ENCODE measurements at regions not wholly inside any gene's neighbourhood (a gene's known extent, or its start where the extent isn't known, plus 50 kb on each side); places are given as distances from the start of the nearest gene placed in this dataset.

- no peak for DNase-seq (ENCODE audit: low spot score in 2 of 2, unreplicated experiment in 2 of 2)
- peaks cover 7% of the 10 kb centered on the region for H3K27me3 Mint-ChIP-seq (ENCODE audit: low read depth)
- no peak for TF ChIP-seq CTCF (IDR thresholded peaks at IDR 0.05; ENCODE audit: unreplicated experiment)
- H3K4me1 Mint-ChIP-seq = no peaks in the 10 kb centered on the region
- H3K27ac Mint-ChIP-seq = no peak overlapping the region
- no peaks in the 10 kb centered on the region for H3K9me3 Mint-ChIP-seq
- H3K36me3 Mint-ChIP-seq = no peaks in the 10 kb centered on the region
- no peak overlapping the region for H3K4me3 Mint-ChIP-seq
Observed at GRCh38 chr21:25409978-25410377, 197.3 kb downstream of the MRPL39 start.

GRCh38 chr21:25408666-25409065, 198.6 kb downstream of the MRPL39 start:
- TF ChIP-seq CTCF (IDR thresholded peaks at IDR 0.05; ENCODE audit: unreplicated experiment) = no peak
- Mint-ChIP-seq H3K36me3 (no peaks in the 10 kb centered on the region), H3K4me3 (no peak overlapping the region)

GRCh38 chr21:25406887-25407579, 200.2 kb downstream of the MRPL39 start:
- Mint-ChIP-seq H3K9me3 (peaks cover 4% of the 10 kb centered on the region), H3K27me3 (ENCODE audit: low read depth) (peaks cover 3% of the 10 kb centered on the region), H3K36me3 (no peaks in the 10 kb centered on the region), H3K4me3 (no peak overlapping the region), H3K4me1 (no peaks in the 10 kb centered on the region), H3K27ac (no peak overlapping the region)
- TF ChIP-seq CTCF (IDR thresholded peaks at IDR 0.05; ENCODE audit: unreplicated experiment) = no peak
- no peak for DNase-seq (ENCODE audit: low spot score in 2 of 2, unreplicated experiment in 2 of 2)

More at GRCh38 chr21:25408666-25409065, 198.6 kb downstream of the MRPL39 start:
- no peaks in the 10 kb centered on the region for H3K9me3 Mint-ChIP-seq
- peaks cover 7% of the 10 kb centered on the region for H3K27me3 Mint-ChIP-seq (ENCODE audit: low read depth)
- no peak overlapping the region for H3K27ac Mint-ChIP-seq
- no peaks in the 10 kb centered on the region for H3K4me1 Mint-ChIP-seq
- no peak for DNase-seq (ENCODE audit: low spot score in 2 of 2, unreplicated experiment in 2 of 2)

GRCh38 chr21:25405984-25406383, 201.3 kb downstream of the MRPL39 start:
- no peak for TF ChIP-seq CTCF (IDR thresholded peaks at IDR 0.05; ENCODE audit: unreplicated experiment)
- Mint-ChIP-seq H3K4me1 (no peaks in the 10 kb centered on the region), H3K4me3 (no peak overlapping the region), H3K27ac (no peak overlapping the region), H3K27me3 (ENCODE audit: low read depth) (peaks cover 3% of the 10 kb centered on the region), H3K36me3 (no peaks in the 10 kb centered on the region), H3K9me3 (peaks cover 9% of the 10 kb centered on the region)
- no peak for DNase-seq (ENCODE audit: low spot score in 2 of 2, unreplicated experiment in 2 of 2)

GRCh38 chr21:25402134-25402961, 204.9 kb downstream of the MRPL39 start:
- Mint-ChIP-seq H3K27me3 (ENCODE audit: low read depth) (no peaks in the 10 kb centered on the region), H3K4me3 (no peak overlapping the region), H3K9me3 (peaks cover 13% of the 10 kb centered on the region), H3K36me3 (no peaks in the 10 kb centered on the region), H3K4me1 (no peaks in the 10 kb centered on the region), H3K27ac (no peak overlapping the region)
- no peak for DNase-seq (ENCODE audit: low spot score in 2 of 2, unreplicated experiment in 2 of 2)
- TF ChIP-seq CTCF (IDR thresholded peaks at IDR 0.05; ENCODE audit: unreplicated experiment) = no peak

Data from mesothelial cell of epicardium (in vitro differentiated cells).